ENCODE measurements at regions not wholly inside any gene's neighbourhood (a gene's known extent, or its start where the extent isn't known, plus 50 kb on each side); places are given as distances from the start of the nearest gene placed in this dataset.

GRCh38 chr9:38309324-38310195, 82.9 kb upstream of the ALDH1B1 start:
- Histone ChIP-seq H3K9me2 (replicated peaks; ENCODE audit: insufficient read depth) (no peaks in the 10 kb centered on the region), H3K79me2 (no peaks in the 10 kb centered on the region), H3K4me3 (no peak overlapping the region), H3K27ac (no peak overlapping the region), H3K9me3 (ENCODE audit: low read depth) (no peaks in the 10 kb centered on the region), H2AFZ (no peak overlapping the region), H3K36me3 (replicated peaks; ENCODE audit: insufficient read depth, low read depth) (no peaks in the 10 kb centered on the region), H3K4me1 (ENCODE audit: insufficient read depth) (peaks cover 25% of the 10 kb centered on the region), H3K27me3 (no peaks in the 10 kb centered on the region), H4K20me1 (ENCODE audit: insufficient read depth, poor library complexity, severe bottlenecking) (no peaks in the 10 kb centered on the region), H3K4me2 (peak overlapping the region; percentile 23)
- DNase-seq (ENCODE audit: low spot score), result peak; percentile 25
- 40% methylated on average over 11 of the region's 11 CpGs for WGBS (ENCODE audit: low lambda C conversion rate, missing lambda C conversion rate)
- TF ChIP-seq EZH2phosphoT487 (IDR thresholded peaks at IDR 0.05; ENCODE audit: low read depth, severe bottlenecking, unreplicated experiment) (no peak), EZH2 (IDR thresholded peaks at IDR 0.05; ENCODE audit: borderline replicate concordance) (no peak), CTCF (IDR thresholded peaks at IDR 0.05; ENCODE audit: poor library complexity) (no peak)

- DNase-seq (ENCODE audit: low spot score), result no peak
- Histone ChIP-seq H2AFZ (no peak overlapping the region), H3K79me2 (no peaks in the 10 kb centered on the region), H3K4me2 (no peak overlapping the region), H3K9me3 (ENCODE audit: low read depth) (no peaks in the 10 kb centered on the region), H3K9me2 (replicated peaks; ENCODE audit: insufficient read depth) (no peaks in the 10 kb centered on the region), H3K27me3 (no peaks in the 10 kb centered on the region), H4K20me1 (ENCODE audit: insufficient read depth, poor library complexity, severe bottlenecking) (no peaks in the 10 kb centered on the region), H3K4me3 (no peak overlapping the region), H3K36me3 (replicated peaks; ENCODE audit: insufficient read depth, low read depth) (no peaks in the 10 kb centered on the region), H3K27ac (no peak overlapping the region), H3K4me1 (ENCODE audit: insufficient read depth) (peaks cover 25% of the 10 kb centered on the region)
- WGBS (ENCODE audit: low lambda C conversion rate, missing lambda C conversion rate), result 88% methylated on average over 4 of the region's 4 CpGs
- no peak for TF ChIP-seq CTCF (IDR thresholded peaks at IDR 0.05; ENCODE audit: poor library complexity)
- no peak for TF ChIP-seq EZH2 (IDR thresholded peaks at IDR 0.05; ENCODE audit: borderline replicate concordance)
- no peak for TF ChIP-seq EZH2phosphoT487 (IDR thresholded peaks at IDR 0.05; ENCODE audit: low read depth, severe bottlenecking, unreplicated experiment)
Observed at GRCh38 chr9:38308136-38308535, 84.4 kb upstream of the ALDH1B1 start.

GRCh38 chr9:38306899-38307298, 85.6 kb upstream of the ALDH1B1 start:
- no peaks in the 10 kb centered on the region for H3K27me3 ChIP-seq
- TF ChIP-seq EZH2 (IDR thresholded peaks at IDR 0.05; ENCODE audit: borderline replicate concordance) (no peak), CTCF (IDR thresholded peaks at IDR 0.05; ENCODE audit: poor library complexity) (no peak), EZH2phosphoT487 (IDR thresholded peaks at IDR 0.05; ENCODE audit: low read depth, severe bottlenecking, unreplicated experiment) (no peak)
- H3K27ac ChIP-seq, result no peak overlapping the region
- no peak overlapping the region for H2AFZ ChIP-seq
- no peak overlapping the region for H3K4me2 ChIP-seq
- no peaks in the 10 kb centered on the region for H4K20me1 ChIP-seq (ENCODE audit: insufficient read depth, poor library complexity, severe bottlenecking)
- 92% methylated on average over 5 of the region's 5 CpGs for WGBS (ENCODE audit: low lambda C conversion rate, missing lambda C conversion rate)
- H3K4me3 ChIP-seq, result no peak overlapping the region
- DNase-seq (ENCODE audit: low spot score), result no peak
- no peaks in the 10 kb centered on the region for H3K36me3 ChIP-seq (replicated peaks; ENCODE audit: insufficient read depth, low read depth)
- no peaks in the 10 kb centered on the region for H3K79me2 ChIP-seq
- H3K9me3 ChIP-seq (ENCODE audit: low read depth), result no peaks in the 10 kb centered on the region
- H3K9me2 ChIP-seq (replicated peaks; ENCODE audit: insufficient read depth), result no peaks in the 10 kb centered on the region
- H3K4me1 ChIP-seq (ENCODE audit: insufficient read depth), result peaks cover 22% of the 10 kb centered on the region
